A549 (cell line): ENCODE measurements at regions not wholly inside any gene's neighbourhood (a gene's known extent, or its start where the extent isn't known, plus 50 kb on each side); places are given as distances from the start of the nearest gene placed in this dataset.

Source experiments
- BHLHE40 ChIP-seq: IDR thresholded peaks from 2 replicates; pipeline ENCODE4 v1.6.1; 2012; ENCODE audit warnings: low read depth, low read length, inconsistent platforms
- CEBPB ChIP-seq, 2 experiments: fragments of >200 bp in 1 of 2; sonication (Bioruptor Twin) in 1 of 2; formaldehyde crosslinking in 1 of 2; IDR thresholded peaks; 2 replicates each; pipeline ENCODE4 v1.6.1; 2012 to 2016
- EHMT2 ChIP-seq: fragments of 200-600 bp; sonication (generic); IDR thresholded peaks from 2 replicates; pipeline ENCODE4 v1.6.1; 2016; ENCODE audit warnings: antibody characterized with exemption, low read depth, mild to moderate bottlenecking, moderate library complexity
- ESRRA ChIP-seq: fragments of 150-350 bp; IDR thresholded peaks from 2 replicates; pipeline ENCODE4 v1.6.1; 2014; ENCODE audit warnings: mild to moderate bottlenecking, low read length, borderline replicate concordance
- KDM5A ChIP-seq: fragments of 200-600 bp; sonication (generic); IDR thresholded peaks from 2 replicates; pipeline ENCODE4 v1.6.1; 2016; ENCODE audit warnings: antibody characterized with exemption, mild to moderate bottlenecking
- PHF8 ChIP-seq: fragments of 200-600 bp; sonication (generic); IDR thresholded peaks from 2 replicates; pipeline ENCODE4 v1.6.1; 2016; ENCODE audit warnings: low read depth, mild to moderate bottlenecking, antibody characterized with exemption, moderate library complexity, borderline replicate concordance
- POLR2A ChIP-seq: IDR thresholded peaks from 2 replicates; pipeline ENCODE4 v1.6.1; 2012; ENCODE audit warnings: mild to moderate bottlenecking, low read length
- RAD21 ChIP-seq, 2 experiments: fragments of >200 bp in 1 of 2; sonication (Bioruptor Twin) in 1 of 2; formaldehyde crosslinking in 1 of 2; IDR thresholded peaks in 1 of 2; conservative IDR thresholded peaks in 1 of 2; 2 replicates in 1 of 2; 3 replicates in 1 of 2; pipeline ENCODE4 v1.6.1; 2012 to 2018; ENCODE audit warnings: inconsistent platforms in 1 of 2
- TP53 ChIP-seq: fragments of 250-450 bp; sonication (Bioruptor Pico); IDR thresholded peaks from 2 replicates; pipeline ENCODE4 v1.5.0; 2021; ENCODE audit warnings: mild to moderate bottlenecking, moderate library complexity
- ZC3H11A ChIP-seq: fragments of 450-650 bp; IDR thresholded peaks from 2 replicates; pipeline ENCODE4 v1.6.1; 2014; ENCODE audit warnings: antibody characterized with exemption, mild to moderate bottlenecking
- ZNF302 ChIP-seq: fragments of 250-450 bp; sonication (Bioruptor Pico); IDR thresholded peaks from 2 replicates; pipeline ENCODE4 v1.9.0; 2021; ENCODE audit warnings: inconsistent platforms, mild to moderate bottlenecking, moderate library complexity
- TF ChIP-seq, protein P1 (sequence below): fragments of >200 bp; sonication (Bioruptor Twin); formaldehyde crosslinking; IDR thresholded peaks from 3 replicates; pipeline ENCODE4 v1.5.1; 2016
- TF ChIP-seq, protein P2 (sequence below): fragments of 200-600 bp; sonication (generic); IDR thresholded peaks from 2 replicates; pipeline ENCODE4 v1.6.1; 2016; ENCODE audit warnings: antibody characterized with exemption, mild to moderate bottlenecking, moderate library complexity

DNA sequence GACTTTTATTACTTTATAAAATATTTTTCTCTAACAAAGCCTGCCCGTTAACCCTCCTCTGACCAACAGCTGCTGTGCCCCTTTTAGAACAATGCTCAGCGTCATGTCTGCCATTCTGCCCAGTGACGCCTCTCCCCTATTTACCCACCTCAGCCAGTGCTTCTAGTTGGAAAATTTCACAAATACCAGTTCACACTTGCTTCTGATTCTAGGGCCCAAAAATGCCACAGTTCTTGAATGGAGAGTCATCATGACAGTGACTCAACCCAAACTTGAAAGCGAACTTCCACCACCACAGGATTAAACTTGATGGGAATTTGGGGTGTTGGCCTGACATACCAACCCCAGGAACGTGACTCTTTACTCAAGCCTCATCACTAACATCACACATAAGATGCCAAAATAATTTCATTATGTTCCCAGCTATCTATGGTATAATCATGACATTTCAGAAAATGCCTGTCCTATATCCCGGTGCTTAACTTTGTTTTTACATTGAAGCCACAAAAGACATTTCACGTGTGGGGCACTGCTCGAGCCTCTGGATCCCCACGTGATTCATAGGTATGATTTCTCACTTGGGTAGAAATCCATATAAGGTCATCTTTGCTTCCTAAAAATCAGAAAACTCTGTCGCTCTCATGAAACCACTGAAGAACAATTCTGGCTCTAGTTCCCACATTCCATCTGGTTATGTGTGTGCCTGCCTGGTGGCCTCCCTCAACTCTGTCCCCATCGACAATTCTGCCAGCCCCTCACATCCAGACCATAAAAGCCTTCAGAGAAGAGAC, 220.9 kb downstream of the ACTL7B start:
- TF ChIP-seq, protein P1, sequence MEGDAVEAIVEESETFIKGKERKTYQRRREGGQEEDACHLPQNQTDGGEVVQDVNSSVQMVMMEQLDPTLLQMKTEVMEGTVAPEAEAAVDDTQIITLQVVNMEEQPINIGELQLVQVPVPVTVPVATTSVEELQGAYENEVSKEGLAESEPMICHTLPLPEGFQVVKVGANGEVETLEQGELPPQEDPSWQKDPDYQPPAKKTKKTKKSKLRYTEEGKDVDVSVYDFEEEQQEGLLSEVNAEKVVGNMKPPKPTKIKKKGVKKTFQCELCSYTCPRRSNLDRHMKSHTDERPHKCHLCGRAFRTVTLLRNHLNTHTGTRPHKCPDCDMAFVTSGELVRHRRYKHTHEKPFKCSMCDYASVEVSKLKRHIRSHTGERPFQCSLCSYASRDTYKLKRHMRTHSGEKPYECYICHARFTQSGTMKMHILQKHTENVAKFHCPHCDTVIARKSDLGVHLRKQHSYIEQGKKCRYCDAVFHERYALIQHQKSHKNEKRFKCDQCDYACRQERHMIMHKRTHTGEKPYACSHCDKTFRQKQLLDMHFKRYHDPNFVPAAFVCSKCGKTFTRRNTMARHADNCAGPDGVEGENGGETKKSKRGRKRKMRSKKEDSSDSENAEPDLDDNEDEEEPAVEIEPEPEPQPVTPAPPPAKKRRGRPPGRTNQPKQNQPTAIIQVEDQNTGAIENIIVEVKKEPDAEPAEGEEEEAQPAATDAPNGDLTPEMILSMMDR = no peak
- TF ChIP-seq EHMT2 (no peak), KDM5A (no peak), BHLHE40 (no peak), TP53 (no peak), POLR2A (no peak), RAD21 (conservative IDR thresholded peaks at IDR 0.05 in 1 of 2, IDR thresholded peaks at IDR 0.05 in 1 of 2) (no peak), ZC3H11A (no peak), PHF8 (no peak), ESRRA (no peak), ZNF302 (no peak), CEBPB (IDR thresholded peaks at IDR 0.05) (no peak)
- TF ChIP-seq, protein P2, sequence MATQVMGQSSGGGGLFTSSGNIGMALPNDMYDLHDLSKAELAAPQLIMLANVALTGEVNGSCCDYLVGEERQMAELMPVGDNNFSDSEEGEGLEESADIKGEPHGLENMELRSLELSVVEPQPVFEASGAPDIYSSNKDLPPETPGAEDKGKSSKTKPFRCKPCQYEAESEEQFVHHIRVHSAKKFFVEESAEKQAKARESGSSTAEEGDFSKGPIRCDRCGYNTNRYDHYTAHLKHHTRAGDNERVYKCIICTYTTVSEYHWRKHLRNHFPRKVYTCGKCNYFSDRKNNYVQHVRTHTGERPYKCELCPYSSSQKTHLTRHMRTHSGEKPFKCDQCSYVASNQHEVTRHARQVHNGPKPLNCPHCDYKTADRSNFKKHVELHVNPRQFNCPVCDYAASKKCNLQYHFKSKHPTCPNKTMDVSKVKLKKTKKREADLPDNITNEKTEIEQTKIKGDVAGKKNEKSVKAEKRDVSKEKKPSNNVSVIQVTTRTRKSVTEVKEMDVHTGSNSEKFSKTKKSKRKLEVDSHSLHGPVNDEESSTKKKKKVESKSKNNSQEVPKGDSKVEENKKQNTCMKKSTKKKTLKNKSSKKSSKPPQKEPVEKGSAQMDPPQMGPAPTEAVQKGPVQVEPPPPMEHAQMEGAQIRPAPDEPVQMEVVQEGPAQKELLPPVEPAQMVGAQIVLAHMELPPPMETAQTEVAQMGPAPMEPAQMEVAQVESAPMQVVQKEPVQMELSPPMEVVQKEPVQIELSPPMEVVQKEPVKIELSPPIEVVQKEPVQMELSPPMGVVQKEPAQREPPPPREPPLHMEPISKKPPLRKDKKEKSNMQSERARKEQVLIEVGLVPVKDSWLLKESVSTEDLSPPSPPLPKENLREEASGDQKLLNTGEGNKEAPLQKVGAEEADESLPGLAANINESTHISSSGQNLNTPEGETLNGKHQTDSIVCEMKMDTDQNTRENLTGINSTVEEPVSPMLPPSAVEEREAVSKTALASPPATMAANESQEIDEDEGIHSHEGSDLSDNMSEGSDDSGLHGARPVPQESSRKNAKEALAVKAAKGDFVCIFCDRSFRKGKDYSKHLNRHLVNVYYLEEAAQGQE = no peak
